Erythroblast (primary cell): ENCODE measurements at regions not wholly inside any gene's neighbourhood (a gene's known extent, or its start where the extent isn't known, plus 50 kb on each side); places are given as distances from the start of the nearest gene placed in this dataset.

Source experiments
- DNase-seq, 2 experiments: peaks; one replicate each; lab custom pipeline; 2025; lab: John Stamatoyannopoulos, UW
- GATA1 ChIP-seq: IDR thresholded peaks from 2 replicates; pipeline ENCODE4 v1.6.1; 2011; ENCODE audit warnings: low read depth, mild to moderate bottlenecking, control low read depth, low read length, moderate library complexity
- POLR2A ChIP-seq: IDR thresholded peaks from 2 replicates; pipeline ENCODE4 v1.6.1; 2011; ENCODE audit warnings: mild to moderate bottlenecking, low read length

DNA sequence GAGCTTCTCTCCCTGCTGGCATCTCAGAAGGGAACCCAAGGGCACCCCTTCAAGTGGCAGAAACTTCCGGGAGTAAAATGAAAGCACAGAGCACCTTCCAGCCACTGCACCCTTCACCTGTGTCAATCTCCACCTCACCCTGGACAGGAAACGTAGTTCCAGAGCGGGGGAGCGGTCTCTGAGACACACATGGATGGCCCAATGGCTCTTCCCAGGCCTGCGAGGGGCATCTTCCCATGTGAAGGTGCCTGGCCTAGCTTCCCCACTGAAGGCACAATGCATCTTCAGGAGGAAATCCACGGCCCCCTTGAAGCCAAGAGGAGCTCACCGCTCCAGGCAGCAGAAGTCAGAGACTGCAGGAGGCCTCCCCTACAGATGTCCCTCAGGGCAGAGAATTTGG, 234.2 kb downstream of the BRD1 start:
- DNase-seq, result no peak
- TF ChIP-seq GATA1 (no peak), POLR2A (no peak)

GRCh38 chr22:49592780-49593501, 234.7 kb downstream of the BRD1 start:
- no peak for TF ChIP-seq GATA1
- no peak for TF ChIP-seq POLR2A
- no peak for DNase-seq

- DNase-seq, result no peak
- TF ChIP-seq GATA1 (no peak), POLR2A (no peak)
These were observed 236.7 kb downstream of the BRD1 start for GRCh38 chr22:49590851-49591445.

DNA sequence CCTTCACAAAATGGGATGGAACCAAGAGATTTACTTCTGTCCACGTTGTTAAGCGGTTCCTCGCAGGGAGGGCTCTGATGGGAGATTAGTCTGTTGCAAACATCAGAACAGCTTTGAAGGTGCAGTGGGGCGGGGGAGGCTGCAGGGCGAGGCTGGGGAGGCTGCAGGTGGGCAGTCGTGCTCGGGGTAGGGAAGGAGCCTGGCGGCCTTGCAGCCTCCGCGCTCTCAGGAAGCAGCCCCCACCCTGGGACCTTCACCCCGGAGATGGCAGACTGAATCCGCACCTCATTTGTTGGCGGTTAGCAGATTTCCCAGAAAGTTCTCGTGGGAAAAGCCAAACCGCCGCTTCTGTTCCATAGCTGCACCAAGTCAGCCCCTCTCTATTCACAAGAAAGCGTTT, 237.3 kb downstream of the BRD1 start:
- TF ChIP-seq POLR2A (no peak), GATA1 (no peak)
- DNase-seq, result no peak

GRCh38 chr22:49589811-49590210, 237.9 kb downstream of the BRD1 start:
- DNase-seq, result no peak
- no peak for TF ChIP-seq GATA1
- TF ChIP-seq POLR2A, result no peak

- no peak for TF ChIP-seq POLR2A
- TF ChIP-seq GATA1, result no peak
These were observed 238.4 kb downstream of the BRD1 start for GRCh38 chr22:49589301-49589700.

GRCh38 chr22:49588739-49589138, 238.9 kb downstream of the BRD1 start:
- DNase-seq, result no peak
- TF ChIP-seq POLR2A, result no peak
- no peak for TF ChIP-seq GATA1

More at GRCh38 chr22:49589301-49589700, 238.4 kb downstream of the BRD1 start:
- no peak for DNase-seq

GRCh38 chr22:49587987-49588386, 239.7 kb downstream of the BRD1 start:
- no peak for DNase-seq
- no peak for TF ChIP-seq POLR2A
- TF ChIP-seq GATA1, result no peak

GRCh38 chr22:49587421-49587820, 240.3 kb downstream of the BRD1 start:
- no peak for DNase-seq
- TF ChIP-seq GATA1 (no peak), POLR2A (no peak)

DNA sequence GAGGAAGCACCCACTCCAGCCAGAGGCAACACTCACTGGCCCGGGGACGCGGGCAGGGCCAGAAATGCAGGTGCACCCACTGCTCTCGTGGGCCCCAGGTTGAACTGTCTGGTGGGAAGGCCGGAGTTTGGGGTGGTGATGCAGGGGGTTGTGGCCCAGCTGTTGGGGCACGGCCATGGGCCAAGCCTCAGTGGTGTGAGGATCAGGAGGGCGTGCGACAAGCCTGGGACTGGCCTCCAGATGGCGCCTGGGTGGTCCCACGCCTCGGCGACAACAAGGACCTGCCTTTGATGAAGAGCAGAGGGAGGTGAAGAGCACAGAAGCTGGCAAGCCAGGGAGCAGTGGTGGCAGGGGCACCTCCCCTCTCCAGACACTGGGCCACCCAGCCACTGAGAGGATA, 240.8 kb downstream of the BRD1 start:
- TF ChIP-seq GATA1 (no peak), POLR2A (no peak)
- no peak for DNase-seq

GRCh38 chr22:49586244-49586748, 241.4 kb downstream of the BRD1 start:
- peak; percentile 29 to 64 for DNase-seq

GRCh38 chr22:49585461-49586243, 242.0 kb downstream of the BRD1 start:
- no peak for DNase-seq
- TF ChIP-seq GATA1, result no peak
- no peak for TF ChIP-seq POLR2A

More at GRCh38 chr22:49586244-49586748, 241.4 kb downstream of the BRD1 start:
- TF ChIP-seq GATA1 (no peak), POLR2A (no peak)

GRCh38 chr22:49583886-49584505, 243.7 kb downstream of the BRD1 start:
- DNase-seq, result no peak
- no peak for TF ChIP-seq GATA1
- TF ChIP-seq POLR2A, result no peak

GRCh38 chr22:49583341-49583740, 244.3 kb downstream of the BRD1 start:
- DNase-seq, result no peak
- TF ChIP-seq POLR2A, result no peak
- TF ChIP-seq GATA1, result no peak
